ENCODE measurements at regions not wholly inside any gene's neighbourhood (a gene's known extent, or its start where the extent isn't known, plus 50 kb on each side); places are given as distances from the start of the nearest gene placed in this dataset.

GRCh38 chr2:16526193-16526592 lies 139.4 kb downstream of the CYRIA start:
- TF ChIP-seq REST (IDR thresholded peaks at IDR 0.05; ENCODE audit: insufficient read depth in 1 of 2, low read depth in 2 of 2, low read length in 2 of 2) (no peak), POLR2AphosphoS5 (IDR thresholded peaks at IDR 0.05; ENCODE audit: low read depth, low read length) (no peak), TAF1 (IDR thresholded peaks at IDR 0.05; ENCODE audit: borderline replicate concordance, insufficient read depth, low read length) (no peak), SIN3A (IDR thresholded peaks at IDR 0.05; ENCODE audit: borderline replicate concordance, insufficient read depth, low read length) (no peak)
